Fibroblast of lung (primary cell): ENCODE measurements at regions not wholly inside any gene's neighbourhood (a gene's known extent, or its start where the extent isn't known, plus 50 kb on each side); places are given as distances from the start of the nearest gene placed in this dataset.
A peak's percentile ranks its signal among the peaks of the same experiment; 100 is the strongest.
"Not testable (repeated sequence)": the region's sequence is repeated elsewhere in the genome, so short reads cannot be mapped to it uniquely, and the experiment has no call there.

Source experiments
- DNase-seq, 2 donors: peaks; one replicate each; pipeline versions ENCODE4 v3.0.0 to v3.0.0-alpha.2; 2010; ENCODE audit warnings: low read depth in 2 of 2
- H2AFZ ChIP-seq: 2 replicates; pipeline ENCODE4 v1.5.1; 2012; ENCODE audit warnings: low read length, control low read depth, inconsistent platforms
- H3K27ac ChIP-seq: 2 replicates; pipeline ENCODE4 v1.5.1; 2011; ENCODE audit warnings: low read length, control low read depth; ENCODE audit not compliant: insufficient read depth
- H3K27me3 ChIP-seq: 2 replicates; pipeline ENCODE4 v1.5.1; 2011; ENCODE audit warnings: mild to moderate bottlenecking, low read length; ENCODE audit not compliant: control insufficient read depth, insufficient read depth
- H3K36me3 ChIP-seq: 2 replicates; pipeline ENCODE4 v1.5.1; 2011; ENCODE audit warnings: low read length; ENCODE audit not compliant: control insufficient read depth, insufficient read depth
- H3K4me1 ChIP-seq: 2 replicates; pipeline ENCODE4 v1.5.1; 2011; ENCODE audit warnings: low read length; ENCODE audit not compliant: control insufficient read depth, insufficient read depth; ENCODE audit errors: extremely low read depth
- H3K4me2 ChIP-seq: 2 replicates; pipeline ENCODE4 v1.5.1; 2011; ENCODE audit warnings: low read length, control low read depth; ENCODE audit not compliant: insufficient read depth; ENCODE audit errors: extremely low read depth
- H3K4me3 ChIP-seq, 4 experiments: fragments of 200-600 bp in 1 of 4; sonication (generic) in 1 of 4; replicated peaks in 1 of 4; 2 replicates each; pipeline ENCODE4 v1.5.1; 2011 to 2016; ENCODE audit warnings: low read length in 4 of 4, low read depth in 3 of 4, mild to moderate bottlenecking in 3 of 4, control low read depth in 2 of 4, inconsistent platforms in 1 of 4, mixed read lengths in 1 of 4; ENCODE audit not compliant: insufficient read depth in 1 of 4; ENCODE audit errors: control extremely low read depth in 1 of 4
- H3K79me2 ChIP-seq: 2 replicates; pipeline ENCODE4 v1.5.1; 2012; ENCODE audit warnings: mild to moderate bottlenecking, low read length, inconsistent platforms; ENCODE audit not compliant: control insufficient read depth, insufficient read depth
- H3K9ac ChIP-seq: 2 replicates; pipeline ENCODE4 v1.5.1; 2011; ENCODE audit warnings: mild to moderate bottlenecking, low read length, control low read depth; ENCODE audit not compliant: insufficient read depth
- H3K9me3 ChIP-seq: 2 replicates; pipeline ENCODE4 v1.5.1; 2012; ENCODE audit warnings: low read depth, low read length; ENCODE audit not compliant: control insufficient read depth, insufficient read depth
- H4K20me1 ChIP-seq: 2 replicates; pipeline ENCODE4 v1.5.1; 2011; ENCODE audit warnings: low read length; ENCODE audit not compliant: control insufficient read depth, insufficient read depth; ENCODE audit errors: extremely low read depth
- CTCF ChIP-seq, 2 donors: IDR thresholded peaks in 1 of 2; conservative IDR thresholded peaks in 1 of 2; 1 replicate in 1 of 2; 2 replicates in 1 of 2; pipeline ENCODE4 v1.5.1; 2011 to 2012; ENCODE audit warnings: low read length in 2 of 2, control low read depth in 1 of 2, inconsistent platforms in 1 of 2, low read depth in 1 of 2, mild to moderate bottlenecking in 1 of 2
- EZH2 ChIP-seq: IDR thresholded peaks from 2 replicates; pipeline ENCODE4 v1.5.1; 2012; ENCODE audit warnings: low read length, control low read depth, mild to moderate bottlenecking; ENCODE audit errors: missing control alignments

GRCh38 chr3:71926616-71927015, 141.7 kb upstream of the PROK2 start:
- H3K27ac ChIP-seq = no peak overlapping the region
- no peak for DNase-seq
- TF ChIP-seq EZH2 (no peak), CTCF (conservative IDR thresholded peaks at IDR 0.05 in 1 of 2, IDR thresholded peaks at IDR 0.05 in 1 of 2; ENCODE audit: low read depth in 1 of 2, low read length in 2 of 2) (no peak)
- no peak overlapping the region for H3K4me2 ChIP-seq
- H3K27me3 ChIP-seq = peaks cover 3% of the 10 kb centered on the region
- H2AFZ ChIP-seq = no peak overlapping the region
- H3K4me1 ChIP-seq = no peaks in the 10 kb centered on the region
- H4K20me1 ChIP-seq = no peaks in the 10 kb centered on the region
- H3K4me3 ChIP-seq = no peak overlapping the region
- no peaks in the 10 kb centered on the region for H3K9me3 ChIP-seq
- no peak overlapping the region for H3K9ac ChIP-seq
- no peaks in the 10 kb centered on the region for H3K79me2 ChIP-seq
- H3K36me3 ChIP-seq = no peaks in the 10 kb centered on the region

- TF ChIP-seq CTCF (conservative IDR thresholded peaks at IDR 0.05 in 1 of 2, IDR thresholded peaks at IDR 0.05 in 1 of 2; ENCODE audit: low read depth in 1 of 2, low read length in 2 of 2) = peak in 1 of 2 donors; percentile 20
- TF ChIP-seq EZH2 = no peak
Observed at GRCh38 chr3:71926262-71926600, 141.3 kb upstream of the PROK2 start.

GRCh38 chr3:71925511-71926261, 140.7 kb upstream of the PROK2 start:
- H3K4me3 ChIP-seq, H4K20me1 ChIP-seq, H3K79me2 ChIP-seq, H3K27ac ChIP-seq, H3K27me3 ChIP-seq, H3K4me1 ChIP-seq, H2AFZ ChIP-seq, H3K9ac ChIP-seq, H3K9me3 ChIP-seq, DNase-seq, H3K4me2 ChIP-seq, H3K36me3 ChIP-seq: not testable (repeated sequence)

More at GRCh38 chr3:71926262-71926600, 141.3 kb upstream of the PROK2 start:
- no peak overlapping the region for H3K27ac ChIP-seq
- H3K27me3 ChIP-seq = peaks cover 3% of the 10 kb centered on the region
- H3K9me3 ChIP-seq = no peaks in the 10 kb centered on the region
- no peak overlapping the region for H3K4me2 ChIP-seq
- no peak overlapping the region for H3K4me3 ChIP-seq
- no peak overlapping the region for H3K9ac ChIP-seq
- no peak overlapping the region for H2AFZ ChIP-seq
- H3K4me1 ChIP-seq = no peaks in the 10 kb centered on the region
- no peaks in the 10 kb centered on the region for H4K20me1 ChIP-seq
- H3K36me3 ChIP-seq = no peaks in the 10 kb centered on the region
- DNase-seq = peak; percentile 4 to 12
- H3K79me2 ChIP-seq = no peaks in the 10 kb centered on the region
